Hippocampal formation (tissue), 2 donors: ENCODE measurements at regions not wholly inside any gene's neighbourhood (a gene's known extent, or its start where the extent isn't known, plus 50 kb on each side); places are given as distances from the start of the nearest gene placed in this dataset.
"Not testable (repeated sequence)": the region's sequence is repeated elsewhere in the genome, so short reads cannot be mapped to it uniquely, and the experiment has no call there.

Experiments
- DNase-seq, 2 donors: peaks; one replicate each; lab custom pipeline; 2025; lab: John Stamatoyannopoulos, UW

- no peak for DNase-seq
Measured at GRCh38 chr11:122022646-122023045, 93.4 kb downstream of the BLID start.

- no peak for DNase-seq
Measured at GRCh38 chr11:122020902-122021301, 95.1 kb downstream of the BLID start.

- DNase-seq, result no peak
Measured at GRCh38 chr11:122019908-122020694, 95.9 kb downstream of the BLID start.

GRCh38 chr11:122007601-122008071 is 108.4 kb downstream of the BLID start:
- peak; percentile 18 to 35 for DNase-seq

GRCh38 chr11:122004446-122004845 is 111.6 kb downstream of the BLID start:
- no peak for DNase-seq

GRCh38 chr11:122002926-122003325 is 113.1 kb downstream of the BLID start:
- no peak for DNase-seq

GRCh38 chr11:122002047-122002446 is 114.0 kb downstream of the BLID start:
- DNase-seq, result no peak

GRCh38 chr11:121999651-122000050 is 116.4 kb downstream of the BLID start:
- no peak for DNase-seq

GRCh38 chr11:121996574-121996973 is 119.4 kb downstream of the BLID start:
- DNase-seq, result no peak

GRCh38 chr11:121983901-121984300 is 132.1 kb downstream of the BLID start:
- no peak for DNase-seq

- DNase-seq, result not testable (repeated sequence)
Measured at GRCh38 chr11:121977914-121978313, 138.1 kb downstream of the BLID start.

GRCh38 chr11:121968638-121969037 is 147.4 kb downstream of the BLID start:
- DNase-seq, result no peak

GRCh38 chr11:121967131-121967704 is 148.8 kb downstream of the BLID start:
- DNase-seq, result peak; percentile 8 to 49

- no peak for DNase-seq
Measured at GRCh38 chr11:121965330-121965729, 150.7 kb downstream of the BLID start.

GRCh38 chr11:121964591-121964990 is 151.4 kb downstream of the BLID start:
- DNase-seq, result no peak

- not testable (repeated sequence) for DNase-seq
Measured at GRCh38 chr11:121963846-121964245, 152.2 kb downstream of the BLID start.

- no peak for DNase-seq
Measured at GRCh38 chr11:121961321-121961801, 154.7 kb downstream of the BLID start.

- DNase-seq, result no peak
Measured at GRCh38 chr11:121958971-121959325, 157.1 kb downstream of the BLID start.

GRCh38 chr11:121958323-121958970 is 157.6 kb downstream of the BLID start:
- no peak for DNase-seq

GRCh38 chr11:121953122-121953521 is 162.9 kb downstream of the BLID start:
- DNase-seq, result no peak

GRCh38 chr11:121950160-121950559 is 165.9 kb downstream of the BLID start:
- DNase-seq, result no peak

- DNase-seq, result no peak
Measured at GRCh38 chr11:121946514-121946913, 169.5 kb downstream of the BLID start.
